GM12878 (cell line): ENCODE measurements at regions not wholly inside any gene's neighbourhood (a gene's known extent, or its start where the extent isn't known, plus 50 kb on each side); places are given as distances from the start of the nearest gene placed in this dataset.

Experiments
- CBX3 ChIP-seq: fragments of 200-600 bp; sonication (generic); IDR thresholded peaks from 2 replicates; pipeline ENCODE4 v1.6.1; 2016; ENCODE audit warnings: low read depth, borderline replicate concordance
- CTCF ChIP-seq, 3 experiments: IDR thresholded peaks in 2 of 3; conservative IDR thresholded peaks in 1 of 3; 2 replicates each; pipeline ENCODE4 v1.5.1; 2011; ENCODE audit warnings: low read depth in 3 of 3, low read length in 3 of 3, mild to moderate bottlenecking in 3 of 3, control low read depth in 2 of 3, moderate library complexity in 2 of 3, inconsistent platforms in 1 of 3, mixed read lengths in 1 of 3; ENCODE audit not compliant: control insufficient read depth in 2 of 3, insufficient read depth in 1 of 3; ENCODE audit errors: extremely low read depth in 1 of 3
- MEF2A ChIP-seq: IDR thresholded peaks from 2 replicates; pipeline ENCODE4 v1.6.1; 2011; ENCODE audit warnings: low read depth, mild to moderate bottlenecking, low read length, moderate library complexity; ENCODE audit not compliant: insufficient read depth
- MTA3 ChIP-seq: IDR thresholded peaks from 2 replicates; pipeline ENCODE4 v1.6.1; 2012; ENCODE audit warnings: low read length, inconsistent platforms, borderline replicate concordance
- POLR2AphosphoS5 ChIP-seq: IDR thresholded peaks from 2 replicates; pipeline ENCODE4 v1.6.1; 2011; ENCODE audit warnings: mild to moderate bottlenecking, low read length, inconsistent platforms
- RAD21 ChIP-seq: IDR thresholded peaks from 2 replicates; pipeline ENCODE4 v1.6.1; 2011; ENCODE audit warnings: mild to moderate bottlenecking, low read depth, low read length, moderate library complexity; ENCODE audit not compliant: insufficient read depth
- SP1 ChIP-seq: IDR thresholded peaks from one replicate; pipeline ENCODE4 v1.6.1; 2011; ENCODE audit warnings: low read depth, low read length
- YY1 ChIP-seq: IDR thresholded peaks from 2 replicates; pipeline ENCODE4 v1.6.1; 2011; ENCODE audit warnings: low read depth, mild to moderate bottlenecking, low read length

DNA sequence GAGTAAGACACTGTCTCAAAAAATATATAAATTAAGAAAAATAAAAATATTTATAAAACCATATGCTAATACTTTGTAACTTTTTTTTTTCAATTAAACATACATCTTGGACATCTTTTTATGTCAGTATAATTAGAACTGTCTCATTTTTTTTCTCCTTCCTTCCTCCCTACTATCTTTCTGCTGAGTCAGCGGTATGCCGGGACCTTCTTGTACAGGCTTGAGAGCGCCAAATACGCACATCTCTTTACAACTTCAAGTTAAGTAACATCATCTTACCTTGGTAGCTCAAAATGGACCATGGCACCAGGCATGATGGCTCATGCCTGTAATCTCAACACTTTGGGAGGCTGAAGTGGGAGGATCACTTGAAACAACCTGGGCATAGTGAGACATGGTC lies 153.4 kb downstream of the FAM161A start:
- TF ChIP-seq MTA3 (no peak), POLR2AphosphoS5 (no peak), YY1 (no peak), SP1 (no peak), RAD21 (no peak), MEF2A (no peak), CBX3 (no peak), CTCF (IDR thresholded peaks at IDR 0.05 in 2 of 3, conservative IDR thresholded peaks at IDR 0.05 in 1 of 3; ENCODE audit: control insufficient read depth in 2 of 3, extremely low read depth in 1 of 3, insufficient read depth in 1 of 3, low read depth in 3 of 3, low read length in 3 of 3) (no peak)
